Stimulated activated naive CD8-positive, alpha-beta T cell treated with anti-CD3 and anti-CD28 coated beads, Interleukin-15, Interleukin-2, amounts not matched to agents 100 ng/mL and 50 ng/mL, for 24 hours (primary cell): ENCODE measurements at regions not wholly inside any gene's neighbourhood (a gene's known extent, or its start where the extent isn't known, plus 50 kb on each side); places are given as distances from the start of the nearest gene placed in this dataset.

ENCODE experiments used
- H3K27ac Mint-ChIP-seq: one replicate; pipeline ENCODE4 v1.8.0; 2021; ENCODE audit warnings: mild to moderate bottlenecking, mixed read lengths
- H3K27me3 Mint-ChIP-seq: one replicate; pipeline ENCODE4 v1.8.0; 2021; ENCODE audit warnings: mixed read lengths
- H3K36me3 Mint-ChIP-seq: one replicate; pipeline ENCODE4 v1.8.0; 2021; ENCODE audit warnings: low read depth, mixed read lengths
- H3K4me1 Mint-ChIP-seq: one replicate; pipeline ENCODE4 v1.8.0; 2021; ENCODE audit warnings: low read depth, mixed read lengths
- H3K4me3 Mint-ChIP-seq: one replicate; pipeline ENCODE4 v1.8.0; 2021; ENCODE audit warnings: mild to moderate bottlenecking, mixed read lengths
- H3K9me3 Mint-ChIP-seq: one replicate; pipeline ENCODE4 v1.8.0; 2021; ENCODE audit warnings: mixed read lengths

- peaks cover 44% of the 10 kb centered on the region for H3K27me3 Mint-ChIP-seq
- no peaks in the 10 kb centered on the region for H3K9me3 Mint-ChIP-seq
- no peak overlapping the region for H3K4me3 Mint-ChIP-seq
- H3K4me1 Mint-ChIP-seq = no peaks in the 10 kb centered on the region
- no peaks in the 10 kb centered on the region for H3K36me3 Mint-ChIP-seq
- no peak overlapping the region for H3K27ac Mint-ChIP-seq
These were observed 124.3 kb upstream of the ATP11B start for GRCh38 chr3:182668974-182669373.

- Mint-ChIP-seq H3K27me3 (peaks cover 42% of the 10 kb centered on the region), H3K4me1 (no peaks in the 10 kb centered on the region), H3K4me3 (no peak overlapping the region), H3K36me3 (no peaks in the 10 kb centered on the region), H3K9me3 (no peaks in the 10 kb centered on the region), H3K27ac (no peak overlapping the region)
These were observed 121.8 kb upstream of the ATP11B start for GRCh38 chr3:182671541-182671940.

GRCh38 chr3:182671942-182672341, 121.4 kb upstream of the ATP11B start:
- H3K4me1 Mint-ChIP-seq = no peaks in the 10 kb centered on the region
- H3K27ac Mint-ChIP-seq = no peak overlapping the region
- H3K27me3 Mint-ChIP-seq = peaks cover 42% of the 10 kb centered on the region

GRCh38 chr3:182673336-182673735, 120.0 kb upstream of the ATP11B start:
- Mint-ChIP-seq H3K9me3 (no peaks in the 10 kb centered on the region), H3K27ac (no peak overlapping the region), H3K36me3 (no peaks in the 10 kb centered on the region), H3K27me3 (peaks cover 35% of the 10 kb centered on the region), H3K4me1 (no peaks in the 10 kb centered on the region), H3K4me3 (no peak overlapping the region)

More at GRCh38 chr3:182671942-182672341, 121.4 kb upstream of the ATP11B start:
- no peaks in the 10 kb centered on the region for H3K9me3 Mint-ChIP-seq
- no peaks in the 10 kb centered on the region for H3K36me3 Mint-ChIP-seq
- no peak overlapping the region for H3K4me3 Mint-ChIP-seq

- H3K27me3 Mint-ChIP-seq = peaks cover 45% of the 10 kb centered on the region
- H3K4me1 Mint-ChIP-seq = peaks cover 8% of the 10 kb centered on the region
- peak overlapping the region; percentile 75 for H3K4me3 Mint-ChIP-seq
- no peaks in the 10 kb centered on the region for H3K9me3 Mint-ChIP-seq
- H3K27ac Mint-ChIP-seq = no peak overlapping the region
- H3K36me3 Mint-ChIP-seq = no peaks in the 10 kb centered on the region
These were observed 110.8 kb upstream of the ATP11B start for GRCh38 chr3:182682263-182683241.

- peak overlapping the region; percentile 10 for H3K27ac Mint-ChIP-seq
- H3K9me3 Mint-ChIP-seq = no peaks in the 10 kb centered on the region
- H3K4me3 Mint-ChIP-seq = peak overlapping the region; percentile 75
- peaks cover 8% of the 10 kb centered on the region for H3K4me1 Mint-ChIP-seq
- no peaks in the 10 kb centered on the region for H3K36me3 Mint-ChIP-seq
- H3K27me3 Mint-ChIP-seq = peaks cover 50% of the 10 kb centered on the region
These were observed 109.9 kb upstream of the ATP11B start for GRCh38 chr3:182683453-182683852.

GRCh38 chr3:182683858-182684257, 109.4 kb upstream of the ATP11B start:
- H3K4me3 Mint-ChIP-seq = no peak overlapping the region
- H3K27me3 Mint-ChIP-seq = peaks cover 50% of the 10 kb centered on the region
- H3K36me3 Mint-ChIP-seq = no peaks in the 10 kb centered on the region
- H3K27ac Mint-ChIP-seq = no peak overlapping the region
- peaks cover 8% of the 10 kb centered on the region for H3K4me1 Mint-ChIP-seq
- no peaks in the 10 kb centered on the region for H3K9me3 Mint-ChIP-seq

- no peaks in the 10 kb centered on the region for H3K36me3 Mint-ChIP-seq
These were observed 107.0 kb upstream of the ATP11B start for GRCh38 chr3:182686033-182686886.

GRCh38 chr3:182690172-182690571, 103.1 kb upstream of the ATP11B start:
- Mint-ChIP-seq H3K4me1 (no peaks in the 10 kb centered on the region), H3K36me3 (no peaks in the 10 kb centered on the region), H3K9me3 (no peaks in the 10 kb centered on the region), H3K4me3 (no peak overlapping the region), H3K27ac (no peak overlapping the region), H3K27me3 (peaks cover 39% of the 10 kb centered on the region)

More at GRCh38 chr3:182686033-182686886, 107.0 kb upstream of the ATP11B start:
- no peak overlapping the region for H3K27ac Mint-ChIP-seq
- peaks cover 56% of the 10 kb centered on the region for H3K27me3 Mint-ChIP-seq
- peaks cover 8% of the 10 kb centered on the region for H3K4me1 Mint-ChIP-seq
- H3K9me3 Mint-ChIP-seq = no peaks in the 10 kb centered on the region
- no peak overlapping the region for H3K4me3 Mint-ChIP-seq

GRCh38 chr3:182692021-182692420, 101.3 kb upstream of the ATP11B start:
- Mint-ChIP-seq H3K4me3 (no peak overlapping the region), H3K4me1 (no peaks in the 10 kb centered on the region), H3K9me3 (no peaks in the 10 kb centered on the region), H3K36me3 (no peaks in the 10 kb centered on the region), H3K27me3 (peaks cover 26% of the 10 kb centered on the region), H3K27ac (no peak overlapping the region)

GRCh38 chr3:182692695-182693094, 100.6 kb upstream of the ATP11B start:
- H3K27me3 Mint-ChIP-seq = peaks cover 19% of the 10 kb centered on the region
- H3K4me3 Mint-ChIP-seq = no peak overlapping the region
- no peaks in the 10 kb centered on the region for H3K36me3 Mint-ChIP-seq
- no peak overlapping the region for H3K27ac Mint-ChIP-seq
- no peaks in the 10 kb centered on the region for H3K4me1 Mint-ChIP-seq
- no peaks in the 10 kb centered on the region for H3K9me3 Mint-ChIP-seq

- no peak overlapping the region for H3K27ac Mint-ChIP-seq
- H3K36me3 Mint-ChIP-seq = no peaks in the 10 kb centered on the region
- H3K4me3 Mint-ChIP-seq = no peak overlapping the region
- no peaks in the 10 kb centered on the region for H3K4me1 Mint-ChIP-seq
- no peaks in the 10 kb centered on the region for H3K9me3 Mint-ChIP-seq
- H3K27me3 Mint-ChIP-seq = peaks cover 15% of the 10 kb centered on the region
These were observed 99.6 kb upstream of the ATP11B start for GRCh38 chr3:182693723-182694122.

- Mint-ChIP-seq H3K4me3 (no peak overlapping the region), H3K4me1 (no peaks in the 10 kb centered on the region), H3K27ac (no peak overlapping the region), H3K27me3 (peaks cover 9% of the 10 kb centered on the region), H3K36me3 (no peaks in the 10 kb centered on the region), H3K9me3 (no peaks in the 10 kb centered on the region)
These were observed 96.4 kb upstream of the ATP11B start for GRCh38 chr3:182696916-182697315.

GRCh38 chr3:182697345-182697919, 95.9 kb upstream of the ATP11B start:
- Mint-ChIP-seq H3K36me3 (no peaks in the 10 kb centered on the region), H3K27ac (no peak overlapping the region), H3K27me3 (peaks cover 7% of the 10 kb centered on the region), H3K9me3 (no peaks in the 10 kb centered on the region), H3K4me1 (no peaks in the 10 kb centered on the region), H3K4me3 (no peak overlapping the region)

- no peak overlapping the region for H3K4me3 Mint-ChIP-seq
These were observed 95.2 kb upstream of the ATP11B start for GRCh38 chr3:182698078-182698477.

More at GRCh38 chr3:182698078-182698477, 95.2 kb upstream of the ATP11B start:
- H3K4me1 Mint-ChIP-seq = no peaks in the 10 kb centered on the region
- no peak overlapping the region for H3K27ac Mint-ChIP-seq
- H3K27me3 Mint-ChIP-seq = peaks cover 7% of the 10 kb centered on the region
- H3K9me3 Mint-ChIP-seq = no peaks in the 10 kb centered on the region
- no peaks in the 10 kb centered on the region for H3K36me3 Mint-ChIP-seq
